DMS 273 (cell line): ENCODE measurements at regions not wholly inside any gene's neighbourhood (a gene's known extent, or its start where the extent isn't known, plus 50 kb on each side); places are given as distances from the start of the nearest gene placed in this dataset.
A peak's percentile ranks its signal among the peaks of the same experiment; 100 is the strongest.

Experiments used
- DNase-seq: peaks from one replicate; lab custom pipeline; 2025; ENCODE audit not compliant: unreplicated experiment; lab: John Stamatoyannopoulos, UW

- no peak for DNase-seq
These were observed 253.0 kb upstream of the KLHL29 start for GRCh38 chr2:23132000-23132399.

- DNase-seq, result no peak
These were observed 252.0 kb upstream of the KLHL29 start for GRCh38 chr2:23132823-23133595.

- DNase-seq, result no peak
These were observed 250.3 kb upstream of the KLHL29 start for GRCh38 chr2:23134726-23135125.

DNA sequence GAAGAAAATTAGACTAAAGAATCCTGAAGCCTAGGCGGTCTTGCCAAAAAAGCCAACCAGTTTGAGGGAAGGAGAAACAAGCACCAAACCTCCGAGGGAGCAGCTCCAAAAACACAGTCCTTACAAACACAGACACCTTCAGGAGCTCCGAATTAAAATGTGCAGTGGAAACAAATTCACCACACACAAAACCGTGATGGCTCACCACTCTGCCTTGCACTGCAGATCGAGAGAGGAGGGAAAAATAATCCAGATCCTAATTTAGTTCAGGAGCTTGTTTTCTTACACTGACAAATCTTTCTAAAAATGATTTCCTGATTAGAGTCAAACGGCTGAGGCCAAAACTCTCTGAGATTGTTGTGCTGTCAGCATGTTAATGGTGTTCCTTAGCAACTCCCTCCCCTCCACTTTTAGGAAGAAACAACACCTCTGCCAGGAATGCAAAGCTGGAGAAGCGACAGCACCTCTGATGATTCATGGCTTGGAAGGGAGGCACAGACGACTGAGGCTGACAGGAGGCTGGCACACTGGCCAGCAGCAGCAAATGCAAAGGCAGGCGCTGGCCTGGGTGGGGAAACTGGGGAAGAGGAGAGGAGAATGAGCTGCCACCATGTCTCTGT lies 249.4 kb upstream of the KLHL29 start:
- DNase-seq, result peak; percentile 37

DNA sequence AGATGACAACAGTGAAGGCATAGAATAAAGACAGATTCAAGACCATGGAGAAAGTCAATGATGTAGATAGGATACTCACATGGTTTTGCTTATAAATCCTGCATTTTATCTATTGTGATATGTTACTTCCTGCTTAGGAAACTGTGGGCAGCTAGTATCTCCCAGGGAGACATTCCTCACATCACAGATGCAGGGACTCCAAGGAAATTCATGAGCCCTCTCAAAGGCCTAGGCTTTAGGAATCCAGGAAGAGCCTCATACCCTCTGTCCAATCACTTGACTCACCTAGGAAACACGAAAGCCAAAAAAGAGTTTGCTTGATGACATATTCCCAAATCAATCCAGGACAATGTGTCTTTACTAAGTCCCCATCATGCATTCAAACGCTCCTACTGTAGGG lies 247.8 kb upstream of the KLHL29 start:
- no peak for DNase-seq

DNA sequence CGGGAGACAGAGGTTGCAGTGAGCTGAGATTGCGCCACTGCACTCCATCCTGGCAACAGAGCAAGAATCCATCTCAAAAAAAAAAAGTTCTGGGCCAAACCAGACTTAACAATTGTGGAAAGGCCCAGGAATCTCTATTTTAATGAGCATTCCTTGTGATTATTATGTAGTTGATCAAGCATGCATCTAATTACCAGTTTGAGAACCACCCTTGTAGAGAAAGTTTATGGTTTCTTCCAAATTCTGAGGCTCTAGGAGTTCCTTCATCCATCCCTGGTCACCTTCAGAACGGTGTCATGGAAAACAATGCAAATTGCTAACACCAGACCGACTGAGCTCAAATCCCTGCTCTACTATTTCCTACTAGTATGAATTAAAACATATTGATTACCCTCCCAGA lies 246.3 kb upstream of the KLHL29 start:
- no peak for DNase-seq

- no peak for DNase-seq
These were observed 239.5 kb upstream of the KLHL29 start for GRCh38 chr2:23145460-23145859.

DNA sequence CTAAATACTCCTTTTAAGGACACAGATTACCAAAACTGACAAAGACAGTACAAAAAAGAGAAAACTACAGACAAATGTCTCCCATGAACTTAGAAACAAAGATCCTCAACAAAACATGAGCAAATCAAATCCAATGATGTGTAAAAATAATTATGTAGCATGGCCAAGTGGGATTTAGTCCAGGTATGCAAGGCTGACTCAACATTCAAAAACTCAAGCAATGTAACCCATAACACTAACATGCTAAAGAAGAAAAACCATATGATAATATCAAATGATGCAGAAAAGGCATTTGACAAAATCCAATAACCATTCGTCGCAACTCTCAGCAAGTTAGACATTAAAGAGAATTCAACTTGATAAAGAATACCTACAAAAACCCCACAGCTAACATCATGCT lies 239.0 kb upstream of the KLHL29 start:
- DNase-seq, result no peak

GRCh38 chr2:23148342-23148741 lies 236.6 kb upstream of the KLHL29 start:
- DNase-seq, result no peak

DNA sequence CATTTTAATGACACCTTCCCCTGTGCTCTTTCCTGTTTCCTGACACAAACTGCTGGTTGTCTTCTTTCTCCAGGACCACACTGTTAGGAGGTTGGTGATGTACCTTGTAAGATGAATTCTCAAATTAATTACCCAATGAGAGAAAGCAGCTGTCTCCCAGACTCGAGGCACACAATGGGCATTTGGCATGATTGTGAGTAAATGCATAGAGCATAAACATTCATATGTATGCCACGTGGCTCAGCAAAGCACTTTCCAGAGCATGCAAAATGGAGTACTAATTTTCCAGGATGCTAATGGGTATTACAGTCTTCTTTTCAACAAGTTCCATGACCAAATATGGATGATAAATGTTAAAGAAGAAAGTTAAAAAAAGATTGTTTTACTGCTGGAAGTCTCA lies 235.2 kb upstream of the KLHL29 start:
- DNase-seq, result no peak

GRCh38 chr2:23153484-23153883 lies 231.5 kb upstream of the KLHL29 start:
- DNase-seq, result no peak

DNA sequence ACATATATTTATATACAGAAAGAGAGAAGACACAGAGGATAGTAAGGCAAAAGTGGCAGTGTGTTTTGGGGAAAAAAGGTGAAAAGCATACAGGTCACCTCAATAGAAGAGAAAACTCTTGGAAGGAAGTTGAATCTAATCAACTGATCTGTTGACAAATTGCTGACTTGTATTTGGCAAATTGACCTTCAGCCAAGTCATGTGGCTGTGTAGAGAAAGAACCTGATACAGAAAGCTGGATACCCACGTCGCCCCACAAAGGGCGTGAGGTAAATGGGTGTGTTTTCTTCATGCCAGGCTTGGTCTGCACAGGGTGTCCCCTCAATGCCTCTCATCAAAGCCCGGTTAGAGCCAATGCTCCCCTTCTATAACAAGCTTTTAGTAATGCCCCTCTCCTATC lies 230.0 kb upstream of the KLHL29 start:
- no peak for DNase-seq

- no peak for DNase-seq
These were observed 227.2 kb upstream of the KLHL29 start for GRCh38 chr2:23157812-23158211.

DNA sequence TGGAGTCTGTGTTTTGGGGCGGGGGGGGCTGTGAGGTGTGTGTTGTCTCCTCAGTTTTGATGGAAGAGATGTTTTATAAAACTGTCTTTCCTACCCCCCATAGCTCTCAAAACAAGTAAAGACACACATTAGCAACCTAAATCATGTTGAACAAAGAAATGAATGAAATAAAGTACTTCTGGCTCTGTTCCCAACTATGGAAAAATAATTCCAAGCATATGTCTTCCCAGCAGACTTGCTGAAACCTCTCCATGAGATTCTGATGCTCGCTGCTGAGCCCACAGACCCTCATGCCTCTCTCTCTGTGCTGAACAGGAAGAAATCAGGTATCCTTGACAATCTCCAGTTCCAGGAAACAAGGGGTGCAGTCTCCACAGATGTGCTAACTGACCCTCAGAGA lies 226.7 kb upstream of the KLHL29 start:
- DNase-seq, result no peak

DNA sequence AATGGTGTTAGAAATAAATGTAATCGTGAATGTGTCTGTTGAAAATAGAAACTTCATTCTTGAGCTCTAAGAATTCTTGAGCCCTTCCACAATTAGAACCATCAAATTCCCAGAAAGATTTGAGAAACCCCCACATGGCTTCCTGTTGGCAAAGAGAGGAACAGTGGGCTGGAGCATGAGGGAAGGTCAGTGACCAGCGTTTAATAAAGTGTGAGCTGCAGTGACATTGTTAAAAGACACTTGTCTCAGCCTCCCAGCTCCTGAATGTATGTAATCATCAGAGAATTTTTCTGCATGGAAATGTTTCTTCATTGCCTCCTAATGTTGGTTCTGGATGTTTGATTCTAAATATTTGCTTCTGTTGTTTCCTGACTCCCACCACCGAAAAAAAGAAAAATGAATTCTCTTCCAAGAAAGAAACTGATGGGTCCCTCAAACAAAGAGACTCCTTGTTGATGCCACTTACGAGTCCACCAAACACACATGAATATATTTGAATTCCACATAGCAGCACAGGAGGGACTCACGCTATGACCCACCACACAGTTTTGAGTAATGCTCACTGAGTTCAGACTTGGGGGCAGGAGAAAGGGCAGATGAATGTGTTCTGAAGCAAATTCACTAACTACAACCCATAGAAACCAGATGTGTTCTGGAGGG lies 225.1 kb upstream of the KLHL29 start:
- no peak for DNase-seq

- no peak for DNase-seq
These were observed 220.8 kb upstream of the KLHL29 start for GRCh38 chr2:23164173-23164572.

- no peak for DNase-seq
These were observed 215.1 kb upstream of the KLHL29 start for GRCh38 chr2:23169896-23170295.

- DNase-seq, result no peak
These were observed 213.9 kb upstream of the KLHL29 start for GRCh38 chr2:23171108-23171507.

DNA sequence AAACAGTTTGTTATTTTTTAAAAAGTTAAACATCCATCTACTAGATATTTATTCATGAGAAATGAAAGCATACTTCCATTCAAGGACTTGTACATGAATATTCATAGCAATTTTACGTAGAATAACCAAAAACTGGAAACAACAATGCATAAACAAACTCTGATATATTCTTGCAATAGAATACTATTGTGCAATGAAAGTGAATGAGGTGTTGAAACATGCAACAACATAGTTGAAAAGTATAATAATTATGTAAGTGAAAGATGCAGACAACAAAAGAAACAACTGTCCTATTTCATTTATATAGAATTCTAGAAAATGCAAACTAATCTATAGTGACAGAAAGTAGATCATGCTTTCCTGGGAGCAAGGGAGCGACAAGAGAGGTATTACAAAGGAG lies 206.6 kb upstream of the KLHL29 start:
- DNase-seq, result no peak

DNA sequence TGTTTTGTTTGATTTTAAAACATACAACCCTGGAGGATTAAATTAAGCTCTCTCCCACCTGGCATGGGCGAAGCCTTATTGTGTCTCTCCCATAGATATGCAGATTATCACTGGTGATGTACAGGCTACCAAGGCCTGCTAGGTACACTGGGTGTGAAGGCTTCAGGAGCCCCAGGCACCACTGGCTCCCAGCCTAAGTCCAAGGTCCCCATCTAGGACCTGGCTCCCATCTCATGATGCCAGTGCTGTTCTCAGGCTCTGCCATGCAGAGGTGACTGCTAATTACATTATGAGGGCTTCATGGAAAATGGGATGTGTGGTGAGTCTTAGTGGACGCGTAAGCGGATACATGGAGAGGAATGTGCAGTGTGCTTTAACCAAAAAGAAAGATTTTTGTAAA lies 201.2 kb upstream of the KLHL29 start:
- no peak for DNase-seq

GRCh38 chr2:23198316-23199114 lies 186.5 kb upstream of the KLHL29 start:
- no peak for DNase-seq
